Muscle layer of colon (tissue), 2 donors: ENCODE measurements at regions not wholly inside any gene's neighbourhood (a gene's known extent, or its start where the extent isn't known, plus 50 kb on each side); places are given as distances from the start of the nearest gene placed in this dataset.
"Not testable (repeated sequence)": the region's sequence is repeated elsewhere in the genome, so short reads cannot be mapped to it uniquely, and the experiment has no call there.

Experiments
- H3K27ac ChIP-seq: one replicate; pipeline ENCODE4 v1.7.0; 2013; ENCODE audit warnings: low read depth, mild to moderate bottlenecking, low read length, moderate library complexity
- H3K27me3 ChIP-seq, 2 donors: one replicate each; pipeline ENCODE4 v1.7.0; 2013; ENCODE audit warnings: low read length in 2 of 2, mild to moderate bottlenecking in 2 of 2; ENCODE audit not compliant: insufficient read depth in 2 of 2, control insufficient read depth in 1 of 2
- H3K36me3 ChIP-seq: one replicate; pipeline ENCODE4 v1.7.0; 2013; ENCODE audit warnings: mild to moderate bottlenecking, low read length; ENCODE audit not compliant: insufficient read depth
- H3K4me1 ChIP-seq: one replicate; pipeline ENCODE4 v1.7.0; 2013; ENCODE audit warnings: mild to moderate bottlenecking, low read length; ENCODE audit not compliant: insufficient read depth
- H3K4me3 ChIP-seq, 2 donors: one replicate each; pipeline ENCODE4 v1.7.0; 2013; ENCODE audit warnings: low read length in 2 of 2, low read depth in 1 of 2, mild to moderate bottlenecking in 1 of 2, moderate library complexity in 1 of 2
- H3K9ac ChIP-seq: one replicate; pipeline ENCODE4 v1.7.0; 2013; ENCODE audit warnings: low read length
- H3K9me3 ChIP-seq: one replicate; pipeline ENCODE4 v1.7.0; 2013; ENCODE audit warnings: mild to moderate bottlenecking, low read length
- donor health status: abdominal sarcoma.
- donor health status: Adenocarcinoma of cecum.

GRCh38 chr21:16464211-16464889 lies 734.6 kb downstream of the USP25 start:
- H3K36me3 ChIP-seq, H3K9ac ChIP-seq, H3K27ac ChIP-seq, H3K4me3 ChIP-seq, H3K27me3 ChIP-seq, H3K9me3 ChIP-seq, H3K4me1 ChIP-seq: not testable (repeated sequence)

GRCh38 chr21:16468184-16468583 lies 738.4 kb downstream of the USP25 start:
- Histone ChIP-seq H3K9ac (no peak overlapping the region), H3K27ac (no peak overlapping the region), H3K9me3 (no peaks in the 10 kb centered on the region), H3K36me3 (no peaks in the 10 kb centered on the region), H3K4me3 (no peak overlapping the region), H3K27me3 (no peaks in the 10 kb centered on the region), H3K4me1 (no peaks in the 10 kb centered on the region)

GRCh38 chr21:16473988-16474387 lies 744.2 kb downstream of the USP25 start:
- H3K9ac ChIP-seq = no peak overlapping the region
- no peaks in the 10 kb centered on the region for H3K27me3 ChIP-seq
- H3K9me3 ChIP-seq = no peaks in the 10 kb centered on the region
- no peak overlapping the region for H3K27ac ChIP-seq
- H3K4me1 ChIP-seq = peaks cover 6% of the 10 kb centered on the region
- H3K36me3 ChIP-seq = no peaks in the 10 kb centered on the region
- H3K4me3 ChIP-seq = no peak overlapping the region

- no peak overlapping the region for H3K9ac ChIP-seq
- H3K27ac ChIP-seq = no peak overlapping the region
- no peaks in the 10 kb centered on the region for H3K27me3 ChIP-seq
- peaks cover 6% of the 10 kb centered on the region for H3K4me1 ChIP-seq
- H3K4me3 ChIP-seq = no peak overlapping the region
- no peaks in the 10 kb centered on the region for H3K9me3 ChIP-seq
- no peaks in the 10 kb centered on the region for H3K36me3 ChIP-seq
Measured at GRCh38 chr21:16476056-16476825, 746.5 kb downstream of the USP25 start.

- no peak overlapping the region for H3K4me3 ChIP-seq
- H3K27ac ChIP-seq = no peak overlapping the region
- no peaks in the 10 kb centered on the region for H3K4me1 ChIP-seq
- no peak overlapping the region for H3K9ac ChIP-seq
- H3K9me3 ChIP-seq = no peaks in the 10 kb centered on the region
- no peaks in the 10 kb centered on the region for H3K27me3 ChIP-seq
- H3K36me3 ChIP-seq = no peaks in the 10 kb centered on the region
Measured at GRCh38 chr21:16488042-16488441, 758.3 kb downstream of the USP25 start.

- Histone ChIP-seq H3K4me3 (no peak overlapping the region), H3K36me3 (no peaks in the 10 kb centered on the region), H3K9ac (no peak overlapping the region), H3K27me3 (no peaks in the 10 kb centered on the region), H3K4me1 (no peaks in the 10 kb centered on the region), H3K9me3 (no peaks in the 10 kb centered on the region), H3K27ac (no peak overlapping the region)
Measured at GRCh38 chr21:16492356-16492755, 762.6 kb downstream of the USP25 start.

GRCh38 chr21:16492892-16493291 lies 763.1 kb downstream of the USP25 start:
- H3K27ac ChIP-seq = no peak overlapping the region
- H3K4me3 ChIP-seq = no peak overlapping the region
- H3K36me3 ChIP-seq = no peaks in the 10 kb centered on the region
- no peaks in the 10 kb centered on the region for H3K9me3 ChIP-seq
- no peak overlapping the region for H3K9ac ChIP-seq
- no peaks in the 10 kb centered on the region for H3K4me1 ChIP-seq
- no peaks in the 10 kb centered on the region for H3K27me3 ChIP-seq

GRCh38 chr21:16496609-16497008 lies 766.8 kb downstream of the USP25 start:
- H3K27ac ChIP-seq = no peak overlapping the region
- no peaks in the 10 kb centered on the region for H3K9me3 ChIP-seq
- H3K36me3 ChIP-seq = no peaks in the 10 kb centered on the region
- no peaks in the 10 kb centered on the region for H3K27me3 ChIP-seq
- no peak overlapping the region for H3K9ac ChIP-seq
- H3K4me3 ChIP-seq = no peak overlapping the region
- no peaks in the 10 kb centered on the region for H3K4me1 ChIP-seq

- Histone ChIP-seq H3K27me3 (no peaks in the 10 kb centered on the region), H3K9me3 (no peaks in the 10 kb centered on the region), H3K27ac (no peak overlapping the region), H3K4me1 (peaks cover 4% of the 10 kb centered on the region), H3K36me3 (no peaks in the 10 kb centered on the region), H3K4me3 (no peak overlapping the region), H3K9ac (no peak overlapping the region)
Measured at GRCh38 chr21:16500271-16500670, 770.5 kb downstream of the USP25 start.

- no peak overlapping the region for H3K4me3 ChIP-seq
- H3K36me3 ChIP-seq = no peaks in the 10 kb centered on the region
- H3K9ac ChIP-seq = no peak overlapping the region
- no peak overlapping the region for H3K27ac ChIP-seq
- no peaks in the 10 kb centered on the region for H3K27me3 ChIP-seq
- H3K4me1 ChIP-seq = peaks cover 4% of the 10 kb centered on the region
- H3K9me3 ChIP-seq = no peaks in the 10 kb centered on the region
Measured at GRCh38 chr21:16502273-16502672, 772.5 kb downstream of the USP25 start.

- no peaks in the 10 kb centered on the region for H3K9me3 ChIP-seq
- H3K27ac ChIP-seq = no peak overlapping the region
- no peak overlapping the region for H3K4me3 ChIP-seq
- H3K4me1 ChIP-seq = peaks cover 4% of the 10 kb centered on the region
- no peaks in the 10 kb centered on the region for H3K36me3 ChIP-seq
- no peaks in the 10 kb centered on the region for H3K27me3 ChIP-seq
- H3K9ac ChIP-seq = no peak overlapping the region
Measured at GRCh38 chr21:16502897-16503296, 773.1 kb downstream of the USP25 start.

GRCh38 chr21:16504281-16504680 lies 774.5 kb downstream of the USP25 start:
- Histone ChIP-seq H3K4me3 (no peak overlapping the region), H3K9me3 (no peaks in the 10 kb centered on the region), H3K27me3 (no peaks in the 10 kb centered on the region)

More at GRCh38 chr21:16504281-16504680, 774.5 kb downstream of the USP25 start:
- H3K27ac ChIP-seq = no peak overlapping the region
- peaks cover 4% of the 10 kb centered on the region for H3K4me1 ChIP-seq
- H3K9ac ChIP-seq = no peak overlapping the region
- no peaks in the 10 kb centered on the region for H3K36me3 ChIP-seq
